SH-SY5Y (cell line): ENCODE measurements at regions not wholly inside any gene's neighbourhood (a gene's known extent, or its start where the extent isn't known, plus 50 kb on each side); places are given as distances from the start of the nearest gene placed in this dataset.

Source experiments
- GATA2 ChIP-seq: IDR thresholded peaks from 2 replicates; pipeline ENCODE4 v1.6.1; 2011; ENCODE audit warnings: mild to moderate bottlenecking, low read depth, low read length
- GATA3 ChIP-seq: IDR thresholded peaks from 2 replicates; pipeline ENCODE4 v1.6.1; 2011; ENCODE audit warnings: low read depth, mild to moderate bottlenecking, low read length, moderate library complexity

GRCh38 chr11:80417681-80418080 is 976.9 kb upstream of the TENM4 start:
- no peak for TF ChIP-seq GATA2
- no peak for TF ChIP-seq GATA3
